ENCODE measurements at regions not wholly inside any gene's neighbourhood (a gene's known extent, or its start where the extent isn't known, plus 50 kb on each side); places are given as distances from the start of the nearest gene placed in this dataset.

DNA sequence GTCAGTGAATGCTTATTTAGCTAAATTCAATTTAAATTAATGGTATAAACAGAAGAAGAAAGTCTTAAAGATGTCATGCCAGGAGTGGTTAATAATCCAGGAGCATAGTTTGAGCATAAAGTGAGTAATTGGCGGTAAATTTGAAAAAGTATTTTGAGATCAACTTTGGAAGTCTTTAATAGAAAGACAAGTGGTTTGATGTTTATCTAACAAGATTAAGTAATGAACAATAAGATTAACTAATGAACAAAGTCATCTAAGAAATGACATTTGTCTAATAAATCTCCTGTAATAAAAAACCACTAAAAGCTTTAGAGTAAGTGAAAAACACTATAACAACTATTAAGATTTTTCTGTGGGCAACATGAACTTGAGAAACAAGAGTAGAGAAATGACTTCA is 112.8 kb downstream of the CAPZA3 start:
- POLR2A ChIA-PET (ENCODE audit: partially characterized antibody), result no interaction called here
- Histone ChIP-seq H4K20me1 (replicated peaks in 1 of 2; ENCODE audit: control insufficient read depth in 1 of 2, insufficient read depth in 2 of 2, low read length in 2 of 2) (no peaks in the 10 kb centered on the region), H3K23me2 (ENCODE audit: low read depth, low read length) (no peaks in the 10 kb centered on the region), H3K27ac (ENCODE audit: low read depth, low read length) (no peak overlapping the region), H3K9me3 (ENCODE audit: insufficient read depth in 2 of 2, low read depth in 1 of 2, low read length in 1 of 2) (no peaks in the 10 kb centered on the region), H3K14ac (ENCODE audit: insufficient read length) (no peak overlapping the region), H2BK15ac (ENCODE audit: low read length) (no peak overlapping the region), H2BK20ac (ENCODE audit: low read length) (no peak overlapping the region), H4K8ac (ENCODE audit: extremely low read depth, insufficient read depth, low read length) (no peak overlapping the region), H3K4ac (replicated peaks; ENCODE audit: insufficient read length, low read depth, low read length) (no peak overlapping the region), H3K27me3 (replicated peaks in 1 of 4; ENCODE audit: control insufficient read depth in 3 of 4, extremely low read depth in 1 of 4, insufficient read depth in 3 of 4, low read length in 3 of 4) (no peaks in the 10 kb centered on the region), H4K5ac (ENCODE audit: insufficient read length, low read depth, low read length) (no peak overlapping the region), H2AK5ac (ENCODE audit: low read depth, low read length) (no peak overlapping the region), H2BK12ac (ENCODE audit: low read depth, low read length) (no peak overlapping the region), H2AFZ (ENCODE audit: low read length) (no peak overlapping the region), H3K9ac (replicated peaks in 1 of 4; ENCODE audit: extremely low read depth in 1 of 4, low read depth in 3 of 4, low read length in 3 of 4) (no peak overlapping the region), H2BK5ac (ENCODE audit: low read depth, low read length) (no peak overlapping the region), H3K79me2 (ENCODE audit: control insufficient read depth in 1 of 2, insufficient read depth in 2 of 2, low read length in 2 of 2) (no peaks in the 10 kb centered on the region), H3K23ac (ENCODE audit: insufficient read length) (no peak overlapping the region), H2BK120ac (replicated peaks; ENCODE audit: low read depth, low read length) (no peak overlapping the region), H3K4me1 (replicated peaks in 1 of 4; ENCODE audit: control insufficient read depth in 3 of 4, insufficient read depth in 4 of 4, low read length in 3 of 4) (peaks cover 0 to 5% (median 0%) of the 10 kb centered on the region in 4 experiments; a peak in 1 of 7 replicates), H4K91ac (replicated peaks; ENCODE audit: insufficient read length, low read length) (no peak overlapping the region), H3K56ac (replicated peaks; ENCODE audit: insufficient read length, low read depth, low read length) (no peak overlapping the region), H3K36me3 (ENCODE audit: control insufficient read depth in 2 of 4, insufficient read depth in 4 of 4, low read length in 3 of 4) (no peaks in the 10 kb centered on the region), H3K18ac (ENCODE audit: extremely low read depth, low read length) (no peak overlapping the region), H3K4me2 (ENCODE audit: insufficient read depth in 1 of 2, low read depth in 2 of 2, low read length in 2 of 2) (no peak overlapping the region), H3K4me3 (ENCODE audit: extremely low read depth in 1 of 4, insufficient read depth in 2 of 4, low read depth in 3 of 4, low read length in 4 of 4) (no peak overlapping the region), H3K79me1 (ENCODE audit: low read depth, low read length) (no peaks in the 10 kb centered on the region)
- DNase-seq (ENCODE audit: low read depth in 1 of 2, low spot score in 2 of 2), result no peak
- WGBS, 2 experiments (ENCODE audit: extremely low coverage in 1 of 2, insufficient coverage in 1 of 2, insufficient read length in 1 of 2, insufficient replicate concordance in 2 of 2, low coverage in 1 of 2, low lambda C conversion rate in 2 of 2, missing lambda C conversion rate in 1 of 2), result 89% methylated on average over 1 of the region's 1 CpG; no CpG with 5 or more reads in 1 of the 2 experiments
- CTCF ChIA-PET (ENCODE audit: partially characterized antibody), result interaction anchor here (1.2 kb wide), 1 partner anchor 14 kb away, joined by 4 read pairs; no protein-coding TSS in a partner anchor
- no peak for FAIRE-seq
- TF ChIP-seq HDAC2 (IDR thresholded peaks at IDR 0.05; ENCODE audit: borderline replicate concordance in 1 of 2, low read depth in 2 of 2, low read length in 2 of 2) (no peak), SUZ12 (IDR thresholded peaks at IDR 0.05; ENCODE audit: low read length) (no peak), RNF2 (IDR thresholded peaks at IDR 0.05; ENCODE audit: borderline replicate concordance, low read depth, low read length, missing control alignments, poor library complexity, severe bottlenecking) (no peak), GABPA (IDR thresholded peaks at IDR 0.05; ENCODE audit: borderline replicate concordance, insufficient read depth, low read length) (no peak), RFX5 (IDR thresholded peaks at IDR 0.05; ENCODE audit: borderline replicate concordance, low read depth, low read length) (no peak), SIN3A (conservative IDR thresholded peaks at IDR 0.05 in 1 of 2, IDR thresholded peaks at IDR 0.05 in 1 of 2; ENCODE audit: low read depth in 1 of 2, low read length in 2 of 2) (no peak), TAF7 (optimal IDR thresholded peaks at IDR 0.05; ENCODE audit: borderline replicate concordance, low read depth, low read length) (no peak), ATF2 (IDR thresholded peaks at IDR 0.05; ENCODE audit: low read length) (no peak), BCL11A (IDR thresholded peaks at IDR 0.05; ENCODE audit: low read depth in 2 of 2, low read length in 2 of 2) (no peak), FOSL1 (IDR thresholded peaks at IDR 0.05; ENCODE audit: insufficient read depth, low read depth, low read length) (no peak), NANOG (IDR thresholded peaks at IDR 0.05; ENCODE audit: insufficient read depth, low read depth, low read length, poor library complexity, severe bottlenecking) (no peak)

Data from H1 (cell line).